ENCODE measurements at regions not wholly inside any gene's neighbourhood (a gene's known extent, or its start where the extent isn't known, plus 50 kb on each side); places are given as distances from the start of the nearest gene placed in this dataset.

DNA sequence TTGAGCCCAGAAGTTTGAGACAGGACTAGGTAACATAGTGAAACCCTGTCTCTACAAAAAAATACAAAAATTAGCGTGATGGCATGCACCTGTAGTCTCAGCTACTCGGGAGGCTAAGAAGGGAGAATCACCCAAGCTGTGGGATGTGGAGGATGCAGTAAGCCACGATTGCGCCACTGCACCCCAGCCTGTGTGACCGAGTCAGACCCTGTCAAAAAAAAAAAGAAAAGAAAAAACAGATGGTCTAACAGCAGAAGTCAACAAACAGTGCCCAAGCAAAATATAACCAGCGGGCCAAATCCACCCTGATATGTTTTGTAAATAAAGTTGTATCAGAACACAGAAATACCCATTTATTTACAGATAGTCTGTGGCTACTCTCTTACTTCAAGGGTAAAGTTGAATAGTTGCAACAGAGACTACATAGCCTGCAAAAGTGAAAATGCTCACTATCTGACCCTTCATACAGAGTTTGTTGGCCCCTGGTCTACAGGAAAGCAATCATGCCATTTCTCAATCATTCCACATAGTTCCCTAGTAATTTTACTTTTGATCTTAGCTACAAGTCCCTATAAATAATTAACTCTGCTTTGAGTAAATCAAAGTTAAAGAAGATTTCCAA, 383.7 kb downstream of the TLE1 start:
- no TSS peak for BruUV-seq (replicated peaks)

GRCh38 chr9:81303658-81304057, 385.7 kb downstream of the TLE1 start:
- H3K27me3 ChIP-seq (ENCODE audit: insufficient read depth, low read depth) = no peaks in the 10 kb centered on the region
- H3K27ac ChIP-seq = no peak overlapping the region
- ChIA-PET CTCF (no interaction called here), POLR2A (ENCODE audit: unreplicated experiment) (no interaction called here)
- H3F3A ChIP-seq (ENCODE audit: insufficient read depth, low read depth) = no peaks in the 10 kb centered on the region
- no peaks in the 10 kb centered on the region for H3K9me2 ChIP-seq (ENCODE audit: insufficient read depth)
- intact Hi-C loops (cut with micrococcal nuclease; ENCODE audit: unreplicated experiment) = no loop called here
- no peak for DNase-seq
- no peak overlapping the region for H3K4me2 ChIP-seq
- H3K36me3 ChIP-seq (ENCODE audit: low read depth) = no peaks in the 10 kb centered on the region
- TF ChIP-seq, protein P1, sequence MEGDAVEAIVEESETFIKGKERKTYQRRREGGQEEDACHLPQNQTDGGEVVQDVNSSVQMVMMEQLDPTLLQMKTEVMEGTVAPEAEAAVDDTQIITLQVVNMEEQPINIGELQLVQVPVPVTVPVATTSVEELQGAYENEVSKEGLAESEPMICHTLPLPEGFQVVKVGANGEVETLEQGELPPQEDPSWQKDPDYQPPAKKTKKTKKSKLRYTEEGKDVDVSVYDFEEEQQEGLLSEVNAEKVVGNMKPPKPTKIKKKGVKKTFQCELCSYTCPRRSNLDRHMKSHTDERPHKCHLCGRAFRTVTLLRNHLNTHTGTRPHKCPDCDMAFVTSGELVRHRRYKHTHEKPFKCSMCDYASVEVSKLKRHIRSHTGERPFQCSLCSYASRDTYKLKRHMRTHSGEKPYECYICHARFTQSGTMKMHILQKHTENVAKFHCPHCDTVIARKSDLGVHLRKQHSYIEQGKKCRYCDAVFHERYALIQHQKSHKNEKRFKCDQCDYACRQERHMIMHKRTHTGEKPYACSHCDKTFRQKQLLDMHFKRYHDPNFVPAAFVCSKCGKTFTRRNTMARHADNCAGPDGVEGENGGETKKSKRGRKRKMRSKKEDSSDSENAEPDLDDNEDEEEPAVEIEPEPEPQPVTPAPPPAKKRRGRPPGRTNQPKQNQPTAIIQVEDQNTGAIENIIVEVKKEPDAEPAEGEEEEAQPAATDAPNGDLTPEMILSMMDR (conservative IDR thresholded peaks at IDR 0.05) = no peak
- TF ChIP-seq EZH2 (IDR thresholded peaks at IDR 0.05; ENCODE audit: low read depth) = no peak
- H3K4me1 ChIP-seq (replicated peaks; ENCODE audit: insufficient read depth) = peaks cover 16% of the 10 kb centered on the region
- H2AFZ ChIP-seq = no peak overlapping the region
- no TSS peak for BruUV-seq (replicated peaks)
- H3K4me3 ChIP-seq = no peak overlapping the region
- H4K20me1 ChIP-seq (ENCODE audit: insufficient read depth) = no peaks in the 10 kb centered on the region
- no peaks in the 10 kb centered on the region for H3K79me2 ChIP-seq (ENCODE audit: low read depth)
- peaks cover 2% of the 10 kb centered on the region; the same call in 1 of the 2 replicates for H3K9me3 ChIP-seq (ENCODE audit: insufficient read depth, low read depth)

More for the DNA sequence above, 383.7 kb downstream of the TLE1 start:
- no peak for TF ChIP-seq EZH2 (IDR thresholded peaks at IDR 0.05; ENCODE audit: low read depth)
- TF ChIP-seq, protein P1 (conservative IDR thresholded peaks at IDR 0.05) = no peak
- Histone ChIP-seq H3K4me1 (replicated peaks; ENCODE audit: insufficient read depth) (peaks cover 18% of the 10 kb centered on the region), H3K27me3 (ENCODE audit: insufficient read depth, low read depth) (no peaks in the 10 kb centered on the region), H3F3A (ENCODE audit: insufficient read depth, low read depth) (no peaks in the 10 kb centered on the region), H3K9me2 (ENCODE audit: insufficient read depth) (no peaks in the 10 kb centered on the region), H3K27ac (no peak overlapping the region), H3K4me2 (no peak overlapping the region), H3K36me3 (ENCODE audit: low read depth) (no peaks in the 10 kb centered on the region), H2AFZ (no peak overlapping the region), H4K20me1 (ENCODE audit: insufficient read depth) (no peaks in the 10 kb centered on the region), H3K4me3 (no peak overlapping the region), H3K79me2 (ENCODE audit: low read depth) (no peaks in the 10 kb centered on the region), H3K9me3 (ENCODE audit: insufficient read depth, low read depth) (no peaks in the 10 kb centered on the region)
- DNase-seq = no peak
- ChIA-PET POLR2A (ENCODE audit: unreplicated experiment) (interaction anchor here (0.5 kb wide), 1 partner anchor 520 kb away, joined by 4 read pairs; no protein-coding TSS in a partner anchor), CTCF (no interaction called here)
- intact Hi-C loops (cut with micrococcal nuclease; ENCODE audit: unreplicated experiment) = no loop called here

DNA sequence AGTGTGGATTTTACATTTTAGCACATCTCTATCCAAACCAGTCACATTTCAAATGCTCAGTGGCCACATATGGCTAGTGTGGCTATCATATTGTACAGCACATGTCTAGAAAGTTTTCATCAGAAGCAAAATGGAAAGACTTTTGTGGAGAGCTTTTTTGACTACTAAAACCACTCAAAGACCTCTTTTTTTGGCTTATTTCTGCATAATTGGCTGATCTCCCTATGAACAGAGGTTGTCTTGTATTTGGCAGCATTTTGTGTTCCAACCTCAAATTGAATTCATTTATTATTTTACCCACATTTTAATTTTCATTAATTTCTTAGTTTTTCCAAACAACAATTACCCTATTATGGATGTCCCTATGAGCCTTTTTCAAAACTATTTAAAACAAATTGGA, 395.7 kb downstream of the TLE1 start:
- TF ChIP-seq EZH2 (IDR thresholded peaks at IDR 0.05; ENCODE audit: low read depth) = no peak
- TF ChIP-seq, protein P1 (conservative IDR thresholded peaks at IDR 0.05) = no peak
- H3F3A ChIP-seq (ENCODE audit: insufficient read depth, low read depth) = no peaks in the 10 kb centered on the region
- DNase-seq = no peak
- H3K9me3 ChIP-seq (ENCODE audit: insufficient read depth, low read depth) = no peaks in the 10 kb centered on the region
- no peaks in the 10 kb centered on the region for H3K79me2 ChIP-seq (ENCODE audit: low read depth)
- H3K4me3 ChIP-seq = no peak overlapping the region
- no peaks in the 10 kb centered on the region for H3K9me2 ChIP-seq (ENCODE audit: insufficient read depth)
- no peak overlapping the region for H3K27ac ChIP-seq
- intact Hi-C loops (cut with micrococcal nuclease; ENCODE audit: unreplicated experiment) = no loop called here
- H3K27me3 ChIP-seq (ENCODE audit: insufficient read depth, low read depth) = no peaks in the 10 kb centered on the region
- ChIA-PET CTCF (no interaction called here), POLR2A (ENCODE audit: unreplicated experiment) (no interaction called here)
- no peaks in the 10 kb centered on the region for H4K20me1 ChIP-seq (ENCODE audit: insufficient read depth)
- no peak overlapping the region for H3K4me2 ChIP-seq
- no TSS peak for BruUV-seq (replicated peaks)
- H3K36me3 ChIP-seq (ENCODE audit: low read depth) = no peaks in the 10 kb centered on the region
- no peak overlapping the region for H2AFZ ChIP-seq
- no peaks in the 10 kb centered on the region for H3K4me1 ChIP-seq (replicated peaks; ENCODE audit: insufficient read depth)
